H1 (cell line): ENCODE measurements at regions not wholly inside any gene's neighbourhood (a gene's known extent, or its start where the extent isn't known, plus 50 kb on each side); places are given as distances from the start of the nearest gene placed in this dataset.

Experiments
- CTCF ChIA-PET: fragments of 300-600 bp; sonication (Branson Sonifier 250); formaldehyde crosslinking; loops from one replicate; lab custom pipeline; 2021; ENCODE audit not compliant: partially characterized antibody; lab: Charles Lee
- POLR2A ChIA-PET: fragments of 300-600 bp; sonication (Branson Sonifier 250); formaldehyde crosslinking; loops from one replicate; lab custom pipeline; 2021; ENCODE audit warnings: inconsistent platforms; ENCODE audit not compliant: partially characterized antibody; lab: Charles Lee
- DNase-seq, 2 experiments: peaks; one replicate each; pipeline versions ENCODE4 v3.0.0 to v3.0.0-alpha.2; 2010 to 2022; ENCODE audit warnings: low spot score in 2 of 2, low read depth in 1 of 2, mixed read lengths in 1 of 2
- FAIRE-seq: peaks from 2 replicates; lab custom pipeline; 2011; peaks lifted over from hg19 to GRCh38; lab: Jason Lieb, UNC
- H2AFZ ChIP-seq: 2 replicates; pipeline ENCODE4 v1.8.1; 2012; ENCODE audit warnings: low read length, inconsistent platforms
- H2AK5ac ChIP-seq: 2 replicates; pipeline ENCODE4 v1.6.1; 2013; ENCODE audit warnings: low read depth, low read length
- H2BK120ac ChIP-seq: replicated peaks from 2 replicates; pipeline ENCODE3; 2013; ENCODE audit warnings: low read depth, low read length, inconsistent platforms
- H2BK12ac ChIP-seq: 2 replicates; pipeline ENCODE4 v1.6.1; 2013; ENCODE audit warnings: low read depth, low read length
- H2BK15ac ChIP-seq: 2 replicates; pipeline ENCODE4 v1.6.1; 2013; ENCODE audit warnings: low read length
- H2BK20ac ChIP-seq: 2 replicates; pipeline ENCODE4 v1.6.1; 2013; ENCODE audit warnings: low read length
- H2BK5ac ChIP-seq: 2 replicates; pipeline ENCODE4 v1.6.1; 2013; ENCODE audit warnings: low read depth, low read length
- H3K14ac ChIP-seq: 2 replicates; pipeline ENCODE4 v1.6.1; 2013; ENCODE audit warnings: inconsistent platforms; ENCODE audit not compliant: insufficient read length
- H3K18ac ChIP-seq: 2 replicates; pipeline ENCODE4 v1.6.1; 2013; ENCODE audit warnings: low read length; ENCODE audit errors: extremely low read depth
- H3K23ac ChIP-seq: 2 replicates; pipeline ENCODE4 v1.6.1; 2013; ENCODE audit warnings: inconsistent platforms; ENCODE audit not compliant: insufficient read length
- H3K23me2 ChIP-seq: 2 replicates; pipeline ENCODE4 v1.6.1; 2013; ENCODE audit warnings: low read depth, low read length
- H3K27ac ChIP-seq: 2 replicates; pipeline ENCODE4 v1.6.1; 2011; ENCODE audit warnings: low read depth, low read length, inconsistent platforms
- H3K27me3 ChIP-seq, 4 experiments: replicated peaks in 1 of 4; 1 replicate in 1 of 4; 2 replicates in 3 of 4; pipeline versions ENCODE4 v1.6.1 to v1.8.1; 2011 to 2013; ENCODE audit warnings: low read length in 3 of 4, mild to moderate bottlenecking in 3 of 4, inconsistent platforms in 2 of 4, mixed read lengths in 2 of 4, moderate library complexity in 1 of 4; ENCODE audit not compliant: control insufficient read depth in 3 of 4, insufficient read depth in 3 of 4; ENCODE audit errors: extremely low read depth in 1 of 4
- H3K36me3 ChIP-seq, 4 experiments: 2 replicates each; pipeline versions ENCODE4 v1.6.1 to v1.8.1; 2011 to 2013; ENCODE audit warnings: mild to moderate bottlenecking in 4 of 4, low read length in 3 of 4, moderate library complexity in 2 of 4, control low read depth in 1 of 4, inconsistent platforms in 1 of 4; ENCODE audit not compliant: insufficient read depth in 4 of 4, control insufficient read depth in 2 of 4
- H3K4ac ChIP-seq: replicated peaks from 2 replicates; pipeline ENCODE3; 2013; ENCODE audit warnings: low read length, low read depth, mixed read lengths, inconsistent platforms; ENCODE audit not compliant: insufficient read length
- H3K4me1 ChIP-seq, 4 experiments: replicated peaks in 1 of 4; 1 replicate in 1 of 4; 2 replicates in 3 of 4; pipeline versions ENCODE4 v1.6.1 to v1.8.1; 2011 to 2013; ENCODE audit warnings: low read length in 3 of 4, inconsistent platforms in 2 of 4, mixed read lengths in 1 of 4; ENCODE audit not compliant: insufficient read depth in 4 of 4, control insufficient read depth in 3 of 4
- H3K4me2 ChIP-seq, 2 experiments: 2 replicates each; pipeline versions ENCODE4 v1.6.1 to v1.8.1; 2011 to 2013; ENCODE audit warnings: low read depth in 2 of 2, low read length in 2 of 2, control low read depth in 1 of 2, inconsistent platforms in 1 of 2, mild to moderate bottlenecking in 1 of 2; ENCODE audit not compliant: insufficient read depth in 1 of 2
- H3K4me3 ChIP-seq, 4 experiments: fragments of 200-600, 300-600 bp in 1 of 4; sonication (generic), shearing (Covaris generic), sonication (Bioruptor Twin) in 1 of 4; 2 replicates each; pipeline versions ENCODE4 v1.5.1 to v1.8.1; 2011 to 2016; ENCODE audit warnings: low read length in 4 of 4, low read depth in 3 of 4, control low read depth in 2 of 4, inconsistent platforms in 2 of 4, mild to moderate bottlenecking in 2 of 4, mixed read lengths in 1 of 4, moderate library complexity in 1 of 4; ENCODE audit not compliant: insufficient read depth in 2 of 4; ENCODE audit errors: extremely low read depth in 1 of 4
- H3K56ac ChIP-seq: replicated peaks from 2 replicates; pipeline ENCODE3; 2013; ENCODE audit warnings: low read depth, mild to moderate bottlenecking, mixed read lengths, low read length, inconsistent platforms; ENCODE audit not compliant: insufficient read length
- H3K79me1 ChIP-seq: 2 replicates; pipeline ENCODE4 v1.6.1; 2013; ENCODE audit warnings: low read depth, low read length, control low read depth
- H3K79me2 ChIP-seq, 2 experiments: 2 replicates each; pipeline versions ENCODE4 v1.6.1 to v1.8.1; 2012 to 2013; ENCODE audit warnings: low read length in 2 of 2, mild to moderate bottlenecking in 2 of 2, inconsistent platforms in 1 of 2; ENCODE audit not compliant: insufficient read depth in 2 of 2, control insufficient read depth in 1 of 2
- H3K9ac ChIP-seq, 4 experiments: replicated peaks in 1 of 4; 1 replicate in 1 of 4; 2 replicates in 3 of 4; pipeline versions ENCODE4 v1.6.1 to v1.8.1; 2011 to 2013; ENCODE audit warnings: low read depth in 3 of 4, low read length in 3 of 4, control low read depth in 2 of 4, mild to moderate bottlenecking in 2 of 4, moderate library complexity in 2 of 4, inconsistent platforms in 1 of 4; ENCODE audit errors: extremely low read depth in 1 of 4
- H3K9me3 ChIP-seq, 2 experiments: 2 replicates each; pipeline versions ENCODE4 v1.6.1 to v1.8.1; 2012 to 2013; ENCODE audit warnings: mild to moderate bottlenecking in 2 of 2, moderate library complexity in 2 of 2, control low read depth in 1 of 2, inconsistent platforms in 1 of 2, low read depth in 1 of 2, low read length in 1 of 2, mixed read lengths in 1 of 2; ENCODE audit not compliant: insufficient read depth in 2 of 2
- H4K20me1 ChIP-seq, 2 experiments: replicated peaks in 1 of 2; 2 replicates each; pipeline versions ENCODE3 to v1.8.1; 2011 to 2013; ENCODE audit warnings: inconsistent platforms in 2 of 2, low read length in 2 of 2, mild to moderate bottlenecking in 1 of 2; ENCODE audit not compliant: insufficient read depth in 2 of 2, control insufficient read depth in 1 of 2
- H4K5ac ChIP-seq: 2 replicates; pipeline ENCODE4 v1.6.1; 2013; ENCODE audit warnings: low read length, low read depth, mixed read lengths, inconsistent platforms; ENCODE audit not compliant: insufficient read length
- H4K8ac ChIP-seq: 2 replicates; pipeline ENCODE4 v1.8.0; 2013; ENCODE audit warnings: mild to moderate bottlenecking, moderate library complexity, low read length, inconsistent platforms; ENCODE audit not compliant: insufficient read depth; ENCODE audit errors: extremely low read depth
- H4K91ac ChIP-seq: replicated peaks from 2 replicates; pipeline ENCODE3; 2013; ENCODE audit warnings: low read length, mixed read lengths, inconsistent platforms; ENCODE audit not compliant: insufficient read length
- CBX5 ChIP-seq: fragments of 300-800, 300-1000 bp; sonication (generic); IDR thresholded peaks from 2 replicates; pipeline ENCODE4 v1.7.1; 2016; ENCODE audit warnings: antibody characterized with exemption, low read length, low read depth
- CHD1 ChIP-seq: IDR thresholded peaks from 2 replicates; pipeline ENCODE4 v1.6.1; 2012; ENCODE audit warnings: low read depth, low read length, improper control_type of control experiment
- EZH2 ChIP-seq: fragments of 200-600 bp; sonication (generic); IDR thresholded peaks from 2 replicates; pipeline ENCODE4 v1.7.1; 2012; ENCODE audit warnings: low read depth, mild to moderate bottlenecking, moderate library complexity, low read length, inconsistent platforms; ENCODE audit not compliant: severe bottlenecking
- PHF8 ChIP-seq: fragments of 200-600 bp; sonication (generic); conservative IDR thresholded peaks from 2 replicates; pipeline ENCODE4 v1.7.1; 2012; ENCODE audit warnings: low read depth, mild to moderate bottlenecking, inconsistent platforms, low read length, moderate library complexity
- POU5F1 ChIP-seq: IDR thresholded peaks from 2 replicates; pipeline ENCODE4 v1.6.1; 2011; ENCODE audit warnings: low read depth, mild to moderate bottlenecking, low read length, moderate library complexity
- RBBP5 ChIP-seq: IDR thresholded peaks from 2 replicates; pipeline ENCODE4 v1.7.1; 2012; ENCODE audit warnings: low read depth, mild to moderate bottlenecking, inconsistent platforms, low read length, moderate library complexity, borderline replicate concordance
- SAP30 ChIP-seq: fragments of 300-600 bp; sonication (generic); IDR thresholded peaks from 2 replicates; pipeline ENCODE4 v1.7.1; 2012; ENCODE audit warnings: low read length, moderate library complexity, mild to moderate bottlenecking, inconsistent platforms; ENCODE audit not compliant: insufficient read depth, insufficient replicate concordance
- SIRT6 ChIP-seq: IDR thresholded peaks from one replicate; pipeline ENCODE4 v1.7.1; 2012; ENCODE audit warnings: low read length, inconsistent platforms
- TAF1 ChIP-seq: IDR thresholded peaks from 2 replicates; pipeline ENCODE4 v1.6.1; 2011; ENCODE audit warnings: mild to moderate bottlenecking, low read depth, low read length
- TEAD4 ChIP-seq: IDR thresholded peaks from 2 replicates; pipeline ENCODE4 v1.6.1; 2012; ENCODE audit warnings: low read depth, low read length, inconsistent platforms, mixed read lengths
- whole genome bisulfite sequencing, 2 experiments: shearing (Covaris generic) in 1 of 2; methylation state at CpG; one replicate each; pipeline versions ENCODE4 v1.1.6 to v1.1.7; 2013 to 2015; ENCODE audit warnings: low lambda C conversion rate in 2 of 2, mixed read lengths in 2 of 2, inconsistent platforms in 1 of 2, low coverage in 1 of 2, missing lambda C conversion rate in 1 of 2; ENCODE audit not compliant: insufficient replicate concordance in 2 of 2, insufficient coverage in 1 of 2, insufficient read length in 1 of 2; ENCODE audit errors: extremely low coverage in 1 of 2, missing lambda C conversion rate in 1 of 2; 5-methylcytosine and 5-hydroxymethylcytosine counted together
- TF ChIP-seq, protein P1 (sequence below): IDR thresholded peaks from 2 replicates; pipeline ENCODE4 v1.6.1; 2012; ENCODE audit warnings: inconsistent platforms
- TF ChIP-seq, protein P2 (sequence below): IDR thresholded peaks from 2 replicates; pipeline ENCODE4 v1.6.1; 2011; ENCODE audit warnings: low read length, improper control_type of control experiment
- TF ChIP-seq, protein P3 (sequence below): IDR thresholded peaks from 2 replicates; pipeline ENCODE4 v1.6.1; 2012; ENCODE audit warnings: inconsistent platforms

DNA sequence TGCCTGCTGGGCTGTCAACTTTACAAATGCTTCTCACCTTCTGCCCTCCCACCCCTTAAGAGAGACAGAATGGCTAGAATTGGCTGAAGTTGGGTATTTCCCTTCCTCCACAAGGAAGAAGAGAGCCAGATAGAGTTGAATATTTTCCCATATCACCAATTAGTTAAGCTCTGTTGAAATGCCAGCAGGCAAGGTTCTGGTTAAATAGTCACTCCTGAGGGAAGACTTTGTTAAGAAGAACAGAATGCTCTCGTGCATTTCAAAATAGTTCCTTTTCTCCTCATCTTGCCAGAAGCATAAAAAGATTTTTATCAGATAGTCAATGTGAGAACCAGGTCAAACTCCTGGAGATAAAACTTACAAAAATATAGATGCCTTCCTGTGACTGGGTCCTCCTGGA, 2857.0 kb upstream of the PCDH20 start:
- no peak overlapping the region for H3K23ac ChIP-seq
- POLR2A ChIA-PET: no interaction called here
- H3K4me1 ChIP-seq: no peaks in the 10 kb centered on the region
- no peaks in the 10 kb centered on the region for H3K79me2 ChIP-seq
- H3K27ac ChIP-seq: no peak overlapping the region
- H2BK5ac ChIP-seq: no peak overlapping the region
- WGBS, 2 experiments: 94% methylated on average over 1 of the region's 1 CpG; no CpG with 5 or more reads in 1 of the 2 experiments
- no peaks in the 10 kb centered on the region for H3K27me3 ChIP-seq
- no peak overlapping the region for H3K4ac ChIP-seq
- no peaks in the 10 kb centered on the region for H3K23me2 ChIP-seq
- H3K36me3 ChIP-seq: no peaks in the 10 kb centered on the region
- no peak overlapping the region for H4K8ac ChIP-seq
- no peaks in the 10 kb centered on the region for H3K79me1 ChIP-seq
- no peak overlapping the region for H3K4me3 ChIP-seq
- no peak overlapping the region for H2BK15ac ChIP-seq
- H3K9me3 ChIP-seq: no peaks in the 10 kb centered on the region
- no peak overlapping the region for H3K56ac ChIP-seq
- no peak overlapping the region for H2BK20ac ChIP-seq
- H3K14ac ChIP-seq: no peak overlapping the region
- no peak overlapping the region for H4K91ac ChIP-seq
- no peak overlapping the region for H3K18ac ChIP-seq
- no peak overlapping the region for H2AFZ ChIP-seq
- no peak overlapping the region for H2BK120ac ChIP-seq
- no peak overlapping the region for H2AK5ac ChIP-seq
- CTCF ChIA-PET: interaction anchor here (0.8 kb wide), 1 partner anchor 14 kb away, joined by 3 read pairs; no protein-coding TSS in a partner anchor
- H4K20me1 ChIP-seq: no peaks in the 10 kb centered on the region
- no peak overlapping the region for H3K9ac ChIP-seq
- H2BK12ac ChIP-seq: no peak overlapping the region
- FAIRE-seq (no peak), DNase-seq (no peak)
- no peak overlapping the region for H4K5ac ChIP-seq
- no peak overlapping the region for H3K4me2 ChIP-seq
- TF ChIP-seq, protein P1, sequence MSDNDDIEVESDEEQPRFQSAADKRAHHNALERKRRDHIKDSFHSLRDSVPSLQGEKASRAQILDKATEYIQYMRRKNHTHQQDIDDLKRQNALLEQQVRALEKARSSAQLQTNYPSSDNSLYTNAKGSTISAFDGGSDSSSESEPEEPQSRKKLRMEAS: no peak
- TF ChIP-seq, protein P2, sequence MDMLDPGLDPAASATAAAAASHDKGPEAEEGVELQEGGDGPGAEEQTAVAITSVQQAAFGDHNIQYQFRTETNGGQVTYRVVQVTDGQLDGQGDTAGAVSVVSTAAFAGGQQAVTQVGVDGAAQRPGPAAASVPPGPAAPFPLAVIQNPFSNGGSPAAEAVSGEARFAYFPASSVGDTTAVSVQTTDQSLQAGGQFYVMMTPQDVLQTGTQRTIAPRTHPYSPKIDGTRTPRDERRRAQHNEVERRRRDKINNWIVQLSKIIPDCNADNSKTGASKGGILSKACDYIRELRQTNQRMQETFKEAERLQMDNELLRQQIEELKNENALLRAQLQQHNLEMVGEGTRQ: no peak
- TF ChIP-seq POU5F1 (no peak), TAF1 (no peak), PHF8 (no peak), CHD1 (no peak), SAP30 (no peak), SIRT6 (no peak), EZH2 (no peak), TEAD4 (no peak), RBBP5 (no peak), CBX5 (no peak)
- TF ChIP-seq, protein P3, sequence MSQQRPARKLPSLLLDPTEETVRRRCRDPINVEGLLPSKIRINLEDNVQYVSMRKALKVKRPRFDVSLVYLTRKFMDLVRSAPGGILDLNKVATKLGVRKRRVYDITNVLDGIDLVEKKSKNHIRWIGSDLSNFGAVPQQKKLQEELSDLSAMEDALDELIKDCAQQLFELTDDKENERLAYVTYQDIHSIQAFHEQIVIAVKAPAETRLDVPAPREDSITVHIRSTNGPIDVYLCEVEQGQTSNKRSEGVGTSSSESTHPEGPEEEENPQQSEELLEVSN: no peak
